Activated B cell treated with CpG ODN at 0.5 μM for 24 hours (primary cell): ENCODE measurements at regions not wholly inside any gene's neighbourhood (a gene's known extent, or its start where the extent isn't known, plus 50 kb on each side); places are given as distances from the start of the nearest gene placed in this dataset.
"Not testable (repeated sequence)": the region's sequence is repeated elsewhere in the genome, so short reads cannot be mapped to it uniquely, and the experiment has no call there.

Source experiments
- ATAC-seq: fragments of 200-7000 bp; cut with Tn5 transposase; one replicate; pipeline ENCODE4 v1.10.0; 2021; ENCODE audit warnings: low read depth, mild to moderate bottlenecking, moderate library complexity
- CTCF ChIA-PET: fragments of 350-600 bp; sonication (Branson Sonifier 250); formaldehyde crosslinking; loops from one replicate; lab custom pipeline; 2021; ENCODE audit warnings: antibody characterized with exemption; lab: Charles Lee
- POLR2A ChIA-PET: fragments of 350-600 bp; sonication (Branson Sonifier 250); formaldehyde crosslinking; loops from one replicate; lab custom pipeline; 2021; ENCODE audit warnings: antibody characterized with exemption; lab: Charles Lee
- DNase-seq: peaks from one replicate; pipeline ENCODE4 v3.0.0; 2022
- H3K27ac Mint-ChIP-seq: one replicate; pipeline ENCODE4 v1.8.0; 2020; ENCODE audit warnings: mixed read lengths
- H3K27me3 Mint-ChIP-seq: one replicate; pipeline ENCODE4 v1.8.0; 2021; ENCODE audit warnings: mixed read lengths
- H3K36me3 Mint-ChIP-seq: one replicate; pipeline ENCODE4 v1.8.0; 2021; ENCODE audit warnings: low read depth, mixed read lengths
- H3K4me1 Mint-ChIP-seq: one replicate; pipeline ENCODE4 v1.8.0; 2021; ENCODE audit warnings: mixed read lengths
- H3K4me3 Mint-ChIP-seq: one replicate; pipeline ENCODE4 v1.8.0; 2020; ENCODE audit warnings: mild to moderate bottlenecking, mixed read lengths
- H3K9me3 Mint-ChIP-seq: one replicate; pipeline ENCODE4 v1.8.0; 2020; ENCODE audit warnings: mixed read lengths
- intact Hi-C: fragments of 100-400 bp; cut with micrococcal nuclease; formaldehyde crosslinking; loops from one replicate; pipeline ENCODE4 v1.15.1; 2024
- TF ChIP-seq, protein P1 (sequence below): fragments of 200-600 bp; IDR thresholded peaks from one replicate; pipeline ENCODE4 v1.8.0; 2022; ENCODE audit warnings: antibody characterized with exemption, mild to moderate bottlenecking

DNA sequence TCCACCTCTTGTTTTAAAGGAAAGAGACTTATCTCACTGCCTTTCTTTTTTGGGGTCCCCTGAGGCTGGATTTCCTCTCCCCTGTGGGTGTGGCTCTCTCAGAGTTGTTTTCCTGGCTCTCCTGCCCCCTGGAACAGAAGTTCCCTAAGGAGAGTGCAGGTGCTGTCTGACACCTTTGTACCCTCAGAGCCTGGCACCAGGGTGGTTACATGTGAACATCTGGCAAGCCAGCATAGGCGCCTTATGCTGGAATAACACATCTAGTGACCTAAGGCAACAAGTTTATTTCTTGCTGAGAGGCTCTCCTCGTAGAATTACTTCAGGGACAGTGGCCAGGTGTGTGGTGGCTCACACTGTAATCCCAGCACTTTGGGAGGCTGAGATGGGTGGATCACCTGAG, 172.9 kb upstream of the PTCH1 start:
- Mint-ChIP-seq H3K27me3 (peaks cover 12% of the 10 kb centered on the region), H3K9me3 (peaks cover 2% of the 10 kb centered on the region), H3K4me1 (no peaks in the 10 kb centered on the region), H3K4me3 (no peak overlapping the region), H3K27ac (no peak overlapping the region), H3K36me3 (no peaks in the 10 kb centered on the region)
- TF ChIP-seq, protein P1, sequence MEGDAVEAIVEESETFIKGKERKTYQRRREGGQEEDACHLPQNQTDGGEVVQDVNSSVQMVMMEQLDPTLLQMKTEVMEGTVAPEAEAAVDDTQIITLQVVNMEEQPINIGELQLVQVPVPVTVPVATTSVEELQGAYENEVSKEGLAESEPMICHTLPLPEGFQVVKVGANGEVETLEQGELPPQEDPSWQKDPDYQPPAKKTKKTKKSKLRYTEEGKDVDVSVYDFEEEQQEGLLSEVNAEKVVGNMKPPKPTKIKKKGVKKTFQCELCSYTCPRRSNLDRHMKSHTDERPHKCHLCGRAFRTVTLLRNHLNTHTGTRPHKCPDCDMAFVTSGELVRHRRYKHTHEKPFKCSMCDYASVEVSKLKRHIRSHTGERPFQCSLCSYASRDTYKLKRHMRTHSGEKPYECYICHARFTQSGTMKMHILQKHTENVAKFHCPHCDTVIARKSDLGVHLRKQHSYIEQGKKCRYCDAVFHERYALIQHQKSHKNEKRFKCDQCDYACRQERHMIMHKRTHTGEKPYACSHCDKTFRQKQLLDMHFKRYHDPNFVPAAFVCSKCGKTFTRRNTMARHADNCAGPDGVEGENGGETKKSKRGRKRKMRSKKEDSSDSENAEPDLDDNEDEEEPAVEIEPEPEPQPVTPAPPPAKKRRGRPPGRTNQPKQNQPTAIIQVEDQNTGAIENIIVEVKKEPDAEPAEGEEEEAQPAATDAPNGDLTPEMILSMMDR = no peak
- ChIA-PET CTCF (interaction anchor here (0.7 kb wide), 1 partner anchor 11 kb away, joined by 3 read pairs; no protein-coding TSS in a partner anchor), POLR2A (no interaction called here)
- DNase-seq (no peak), ATAC-seq (no peak)
- intact Hi-C loops = no loop called here

DNA sequence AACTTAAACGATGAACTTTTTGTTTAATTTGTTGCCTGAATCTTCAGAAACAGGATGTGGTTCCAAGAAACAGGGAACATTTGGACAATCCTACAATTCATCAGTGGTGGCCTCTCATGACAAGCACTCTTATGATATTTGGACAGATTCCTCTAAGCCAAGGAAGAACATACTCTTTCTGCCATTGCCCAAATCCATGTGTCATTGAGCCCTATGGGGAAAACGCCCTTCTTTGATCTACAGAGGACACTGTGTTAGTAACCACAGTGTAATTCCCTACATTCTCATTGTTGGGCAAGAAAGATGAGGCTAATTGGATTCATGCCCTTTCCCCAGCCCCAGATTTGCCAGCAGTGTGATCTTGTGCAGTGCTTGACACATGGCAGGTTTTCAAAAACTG, 167.7 kb upstream of the PTCH1 start:
- H3K27ac Mint-ChIP-seq = no peak overlapping the region
- DNase-seq (no peak), ATAC-seq (no peak)
- H3K4me1 Mint-ChIP-seq = no peaks in the 10 kb centered on the region
- H3K4me3 Mint-ChIP-seq = no peak overlapping the region
- intact Hi-C loops = no loop called here
- ChIA-PET CTCF (no interaction called here), POLR2A (no interaction called here)
- H3K27me3 Mint-ChIP-seq = peaks cover 11% of the 10 kb centered on the region
- peaks cover 2% of the 10 kb centered on the region for H3K9me3 Mint-ChIP-seq
- no peaks in the 10 kb centered on the region for H3K36me3 Mint-ChIP-seq
- TF ChIP-seq, protein P1 = no peak

DNA sequence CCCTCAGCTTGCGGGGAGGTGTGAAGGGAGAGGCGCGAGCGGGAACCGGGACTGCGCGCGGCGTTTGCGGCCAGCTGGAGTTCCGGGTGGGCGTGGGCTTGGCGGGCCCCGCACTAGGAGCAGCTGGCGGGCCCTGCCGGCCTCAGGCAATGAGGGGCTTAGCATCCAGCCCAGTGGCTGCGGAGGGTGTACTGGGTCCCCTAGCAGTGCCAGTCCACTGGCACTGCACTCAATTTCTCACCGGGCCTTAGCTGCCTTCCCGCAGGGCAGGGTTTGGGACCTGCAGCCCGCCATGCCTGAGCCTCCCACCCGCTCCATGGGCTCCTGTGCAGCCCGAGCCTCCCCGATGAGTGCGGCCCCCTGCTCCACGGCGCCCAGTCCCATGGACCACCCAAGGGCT, 163.5 kb upstream of the PTCH1 start:
- H3K4me1 Mint-ChIP-seq, H3K36me3 Mint-ChIP-seq, H3K27me3 Mint-ChIP-seq, CTCF ChIA-PET, POLR2A ChIA-PET, H3K9me3 Mint-ChIP-seq, H3K4me3 Mint-ChIP-seq, DNase-seq, ATAC-seq, H3K27ac Mint-ChIP-seq, intact Hi-C loops: not testable (repeated sequence)

DNA sequence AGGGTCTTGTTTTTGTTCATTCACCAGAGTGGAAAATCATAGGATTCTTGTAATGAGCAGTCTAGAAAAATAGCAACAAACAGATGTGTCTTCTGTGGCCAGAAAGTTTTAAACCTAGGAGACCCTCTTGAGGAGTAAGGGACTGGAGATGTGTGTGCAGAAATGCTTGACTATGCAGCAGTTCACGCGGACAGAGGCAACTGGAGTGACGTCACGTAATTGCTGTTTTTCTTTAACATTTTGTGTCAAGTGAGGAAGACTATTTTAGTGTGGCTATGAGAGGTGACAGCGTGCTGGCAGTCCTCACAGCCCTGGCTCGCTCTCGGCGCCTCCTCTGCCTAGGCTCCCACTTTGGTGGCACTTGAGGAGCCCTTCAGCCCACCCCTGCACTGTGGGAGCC, 163.1 kb upstream of the PTCH1 start:
- ChIA-PET CTCF (no interaction called here), POLR2A (no interaction called here)
- Mint-ChIP-seq H3K27me3 (peaks cover 7% of the 10 kb centered on the region), H3K36me3 (no peaks in the 10 kb centered on the region), H3K4me1 (no peaks in the 10 kb centered on the region), H3K27ac (no peak overlapping the region), H3K9me3 (peaks cover 2% of the 10 kb centered on the region), H3K4me3 (no peak overlapping the region)
- TF ChIP-seq, protein P1 = no peak
- intact Hi-C loops = no loop called here
- no peak for DNase-seq
- ATAC-seq = no peak

DNA sequence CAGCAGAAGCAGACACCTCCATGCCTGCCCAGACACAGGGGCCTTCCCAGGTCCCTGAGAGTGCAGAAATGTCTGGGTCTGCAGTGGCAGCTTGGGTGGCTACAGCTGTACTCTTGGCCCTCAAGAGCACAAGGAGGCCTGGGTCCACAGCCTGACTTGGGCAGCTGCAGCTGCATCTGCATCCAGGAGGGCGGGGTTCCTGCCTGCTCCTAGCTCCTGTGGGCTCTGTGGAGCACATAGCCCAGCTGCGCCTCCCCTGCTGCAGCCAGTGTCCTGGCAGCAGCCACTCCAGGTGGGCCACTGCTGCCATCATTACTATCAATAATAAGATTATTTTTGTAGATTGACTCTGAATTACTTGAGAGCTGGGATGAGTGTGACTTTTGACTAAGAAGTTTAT, 162.0 kb upstream of the PTCH1 start:
- Mint-ChIP-seq H3K36me3 (no peaks in the 10 kb centered on the region), H3K4me3 (no peak overlapping the region), H3K27ac (no peak overlapping the region), H3K27me3 (peaks cover 7% of the 10 kb centered on the region), H3K4me1 (no peaks in the 10 kb centered on the region), H3K9me3 (peaks cover 2% of the 10 kb centered on the region)
- TF ChIP-seq, protein P1 = no peak
- POLR2A ChIA-PET = no interaction called here
- ATAC-seq (no peak), DNase-seq (no peak)
- CTCF ChIA-PET = interaction anchor here (0.9 kb wide), 1 partner anchor 11 kb away, joined by 3 read pairs; no protein-coding TSS in a partner anchor
- intact Hi-C loops = no loop called here

DNA sequence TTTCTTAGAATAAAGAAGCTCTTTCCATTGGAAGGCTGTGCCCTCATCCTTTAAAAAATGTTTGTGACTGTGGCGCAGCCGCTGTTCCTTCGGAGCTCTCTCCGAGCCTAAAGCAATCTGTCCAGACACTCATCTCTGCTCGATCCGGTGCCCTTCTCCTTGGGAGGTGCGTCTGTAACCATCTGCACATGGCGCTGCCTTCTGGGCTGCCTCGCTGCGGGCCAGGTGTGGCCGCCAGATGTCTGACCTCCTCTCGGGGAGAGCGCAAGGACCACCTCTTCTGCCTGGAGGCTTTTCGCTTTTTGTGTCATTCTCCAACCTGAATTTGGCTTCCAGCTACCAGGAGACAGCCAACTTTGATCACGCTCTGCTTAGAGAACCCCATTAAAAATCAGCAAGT, 153.4 kb upstream of the PTCH1 start:
- Mint-ChIP-seq H3K27me3 (peaks cover 13% of the 10 kb centered on the region), H3K9me3 (no peaks in the 10 kb centered on the region), H3K4me3 (no peak overlapping the region), H3K4me1 (no peaks in the 10 kb centered on the region), H3K27ac (no peak overlapping the region), H3K36me3 (no peaks in the 10 kb centered on the region)
- CTCF ChIA-PET = no interaction called here
- DNase-seq (no peak), ATAC-seq (no peak)
- POLR2A ChIA-PET = no interaction called here
- TF ChIP-seq, protein P1 = no peak
- intact Hi-C loops = no loop called here
